ENCODE measurements at regions not wholly inside any gene's neighbourhood (a gene's known extent, or its start where the extent isn't known, plus 50 kb on each side); places are given as distances from the start of the nearest gene placed in this dataset.
A peak's percentile ranks its signal among the peaks of the same experiment; 100 is the strongest.

DNA sequence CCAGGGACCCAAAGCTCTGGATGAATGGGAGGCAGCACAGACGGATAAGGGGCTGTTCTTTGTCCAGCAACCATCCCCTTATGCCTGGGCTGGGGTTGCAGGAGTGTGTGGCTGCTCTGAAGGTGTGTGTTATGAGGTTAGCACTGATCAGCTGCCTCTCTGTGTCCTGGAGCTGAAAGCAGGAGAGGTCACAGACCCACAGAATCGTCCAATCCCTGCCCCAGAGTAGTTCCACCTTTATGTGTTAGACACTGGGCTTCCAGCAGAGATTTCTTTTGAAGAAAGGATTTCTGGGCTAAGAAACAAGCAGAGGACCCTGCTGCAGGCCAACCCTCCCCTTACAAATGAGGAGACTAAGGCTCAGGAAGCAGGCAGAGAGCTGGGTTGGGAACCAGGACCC is 62.4 kb downstream of the ARL6IP4 start:
- H3K4me1 ChIP-seq = peaks cover 14% of the 10 kb centered on the region
- H3K36me3 ChIP-seq = no peaks in the 10 kb centered on the region
- H3K27me3 ChIP-seq = no peaks in the 10 kb centered on the region
- H3K9me3 ChIP-seq = no peaks in the 10 kb centered on the region
- H3K27ac ChIP-seq = peak overlapping the region; percentile 11
- intact Hi-C loops (cut with DNase I) = loop anchor here (10.0 kb wide), 1 partner anchor 112 kb away; the partner anchor contains the start of gene PITPNM2
- DNase-seq (no peak), ATAC-seq (no peak)
- H3K4me3 ChIP-seq = no peak overlapping the region
- TF ChIP-seq, protein P1, sequence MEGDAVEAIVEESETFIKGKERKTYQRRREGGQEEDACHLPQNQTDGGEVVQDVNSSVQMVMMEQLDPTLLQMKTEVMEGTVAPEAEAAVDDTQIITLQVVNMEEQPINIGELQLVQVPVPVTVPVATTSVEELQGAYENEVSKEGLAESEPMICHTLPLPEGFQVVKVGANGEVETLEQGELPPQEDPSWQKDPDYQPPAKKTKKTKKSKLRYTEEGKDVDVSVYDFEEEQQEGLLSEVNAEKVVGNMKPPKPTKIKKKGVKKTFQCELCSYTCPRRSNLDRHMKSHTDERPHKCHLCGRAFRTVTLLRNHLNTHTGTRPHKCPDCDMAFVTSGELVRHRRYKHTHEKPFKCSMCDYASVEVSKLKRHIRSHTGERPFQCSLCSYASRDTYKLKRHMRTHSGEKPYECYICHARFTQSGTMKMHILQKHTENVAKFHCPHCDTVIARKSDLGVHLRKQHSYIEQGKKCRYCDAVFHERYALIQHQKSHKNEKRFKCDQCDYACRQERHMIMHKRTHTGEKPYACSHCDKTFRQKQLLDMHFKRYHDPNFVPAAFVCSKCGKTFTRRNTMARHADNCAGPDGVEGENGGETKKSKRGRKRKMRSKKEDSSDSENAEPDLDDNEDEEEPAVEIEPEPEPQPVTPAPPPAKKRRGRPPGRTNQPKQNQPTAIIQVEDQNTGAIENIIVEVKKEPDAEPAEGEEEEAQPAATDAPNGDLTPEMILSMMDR (IDR thresholded peaks at IDR 0.05) = no peak

DNA sequence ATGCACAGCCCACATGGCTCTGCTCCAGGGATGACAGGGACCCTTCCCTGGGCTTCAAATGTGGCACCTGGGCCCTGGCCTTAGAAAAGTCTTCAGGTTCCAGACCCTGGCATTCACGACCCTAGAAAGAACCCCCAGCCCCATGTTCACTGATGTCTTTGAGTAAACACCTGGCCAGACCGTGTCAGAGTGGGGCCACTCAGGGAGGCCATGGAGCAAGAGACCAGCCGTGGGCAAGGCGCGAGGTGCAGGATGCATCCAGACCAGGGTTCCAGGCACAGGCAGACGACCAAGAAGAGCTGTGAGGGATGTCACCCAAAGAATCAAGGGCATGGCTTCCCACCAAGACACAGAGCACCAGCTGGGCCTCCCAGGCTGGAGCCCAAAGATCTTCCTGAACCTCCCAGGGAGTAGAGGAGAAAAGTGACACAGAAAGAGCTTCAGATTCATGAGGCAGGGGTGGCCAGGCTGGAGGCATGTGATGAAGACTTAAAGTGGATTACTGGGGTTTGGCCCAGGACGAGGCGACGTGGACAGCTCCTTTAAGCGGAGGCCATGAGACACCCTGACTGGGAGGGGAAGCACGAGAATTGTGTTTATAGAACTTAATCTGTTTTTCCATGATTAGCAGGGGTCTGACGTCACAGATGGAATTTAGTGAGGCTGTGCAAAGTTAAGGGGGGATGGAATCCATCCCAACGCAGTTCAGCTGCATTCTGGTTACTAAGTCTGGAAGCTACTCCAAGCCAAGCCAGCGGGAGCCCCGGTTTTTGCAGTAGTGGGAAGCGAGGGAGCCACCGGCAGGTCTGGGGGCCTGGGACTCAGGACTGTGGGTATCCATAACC is 61.6 kb downstream of the ARL6IP4 start:
- peaks cover 14% of the 10 kb centered on the region for H3K4me1 ChIP-seq
- H3K27me3 ChIP-seq = no peaks in the 10 kb centered on the region
- intact Hi-C loops (cut with DNase I) = loop anchor here (10.0 kb wide), 1 partner anchor 113 kb away; the partner anchor contains the start of gene PITPNM2
- ATAC-seq (no peak), DNase-seq (no peak)
- TF ChIP-seq, protein P1 (IDR thresholded peaks at IDR 0.05) = no peak
- H3K36me3 ChIP-seq = no peaks in the 10 kb centered on the region
- H3K9me3 ChIP-seq = no peaks in the 10 kb centered on the region
- H3K4me3 ChIP-seq = no peak overlapping the region
- peak overlapping the region; percentile 11 for H3K27ac ChIP-seq

DNA sequence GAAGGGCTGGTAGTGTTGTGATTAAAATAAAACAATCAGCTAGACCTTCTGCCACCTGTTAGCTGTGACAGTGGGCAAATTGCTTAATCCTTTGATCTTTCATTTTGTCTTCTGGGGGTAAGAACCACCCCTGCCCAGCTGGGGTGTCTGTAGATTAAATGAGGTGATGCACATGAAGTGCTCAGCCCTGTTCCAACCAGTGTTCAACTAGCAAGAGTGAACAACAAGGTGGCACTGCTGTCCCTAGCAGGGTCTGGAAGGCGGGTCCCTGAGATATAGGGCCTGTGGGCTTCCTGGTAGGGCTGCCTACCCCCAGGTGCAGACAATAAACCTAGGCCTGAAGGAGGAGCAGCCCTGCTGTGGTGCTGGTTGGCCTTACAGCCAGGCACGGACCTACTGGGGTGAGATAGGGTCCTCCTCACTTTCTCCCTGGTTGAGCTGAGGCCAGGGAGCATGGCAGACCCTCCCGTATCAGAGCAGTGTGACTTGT is 60.6 kb downstream of the ARL6IP4 start:
- ATAC-seq (no peak), DNase-seq (no peak)
- Histone ChIP-seq H3K36me3 (no peaks in the 10 kb centered on the region), H3K9me3 (no peaks in the 10 kb centered on the region), H3K4me1 (peaks cover 8% of the 10 kb centered on the region), H3K27ac (no peak overlapping the region), H3K4me3 (no peak overlapping the region), H3K27me3 (no peaks in the 10 kb centered on the region)
- TF ChIP-seq, protein P1 (IDR thresholded peaks at IDR 0.05) = no peak
- intact Hi-C loops (cut with DNase I) = loop anchor here (10.0 kb wide), 1 partner anchor 114 kb away; the partner anchor contains the start of gene PITPNM2

DNA sequence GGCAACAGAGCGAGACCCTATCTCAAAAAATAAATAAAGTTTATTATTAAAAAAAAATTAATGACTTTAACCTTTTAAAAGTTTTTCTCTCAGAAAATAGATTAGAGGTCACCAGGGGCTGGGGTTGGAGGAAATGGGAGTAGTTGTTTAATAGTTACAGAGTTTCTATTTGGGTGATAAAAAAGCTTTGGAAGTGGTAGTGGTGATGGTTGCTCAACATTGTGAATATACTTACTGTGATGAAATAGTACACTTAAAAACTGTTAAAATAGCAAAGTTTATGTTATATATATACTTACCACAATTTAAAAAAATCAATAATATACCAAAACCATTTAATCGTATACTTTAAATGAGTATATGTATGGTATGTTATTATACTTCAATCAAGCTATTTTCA is 59.6 kb downstream of the ARL6IP4 start:
- intact Hi-C loops (cut with DNase I) = loop anchor here (10.0 kb wide), 1 partner anchor 115 kb away; the partner anchor contains the start of gene PITPNM2
- DNase-seq (no peak), ATAC-seq (no peak)
- Histone ChIP-seq H3K36me3 (no peaks in the 10 kb centered on the region), H3K4me3 (no peak overlapping the region), H3K9me3 (no peaks in the 10 kb centered on the region), H3K27me3 (no peaks in the 10 kb centered on the region), H3K27ac (no peak overlapping the region), H3K4me1 (peaks cover 8% of the 10 kb centered on the region)
- TF ChIP-seq, protein P1 (IDR thresholded peaks at IDR 0.05) = no peak

DNA sequence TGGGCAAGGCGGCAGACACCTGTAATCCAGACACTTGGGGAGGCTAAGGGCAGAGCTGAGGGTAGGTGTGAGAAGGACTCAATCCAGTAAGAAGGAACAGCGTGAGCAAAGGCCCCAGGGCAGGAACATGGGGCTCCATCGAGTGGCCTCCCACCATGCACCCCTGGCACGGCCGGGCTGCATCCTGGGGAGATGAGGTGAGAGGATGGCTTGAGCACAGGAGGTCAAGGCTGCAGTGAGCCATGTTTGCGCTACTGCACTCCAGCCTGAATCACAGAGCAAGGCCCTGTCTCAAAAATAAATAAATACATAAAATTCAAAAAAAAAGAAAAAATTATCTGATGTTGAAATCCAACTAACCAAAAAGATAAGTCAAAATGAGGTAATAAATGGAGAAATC is 58.5 kb downstream of the ARL6IP4 start:
- Histone ChIP-seq H3K4me3 (no peak overlapping the region), H3K27ac (no peak overlapping the region), H3K36me3 (no peaks in the 10 kb centered on the region), H3K27me3 (no peaks in the 10 kb centered on the region), H3K9me3 (no peaks in the 10 kb centered on the region), H3K4me1 (peaks cover 10% of the 10 kb centered on the region)
- TF ChIP-seq, protein P1 (IDR thresholded peaks at IDR 0.05) = no peak
- ATAC-seq = no peak
- intact Hi-C loops (cut with DNase I) = no loop called here
- DNase-seq = peak; percentile 38

Measured in upper lobe of right lung (tissue), 1 donor.